ENCODE measurements at regions not wholly inside any gene's neighbourhood (a gene's known extent, or its start where the extent isn't known, plus 50 kb on each side); places are given as distances from the start of the nearest gene placed in this dataset.

GRCh38 chr4:181777518-181777917 lies 465.7 kb upstream of the TENM3 start:
- no peak for ATAC-seq
- no peak overlapping the region for H3K4me2 ChIP-seq (ENCODE audit: low read depth, low read length)
- in situ Hi-C loops (cut with HindIII; ENCODE audit: extremely low pct_ligation_motif_present, low pct_unique_long_range_greater_than_20kb): no loop called here
- intact Hi-C loops (cut with micrococcal nuclease; ENCODE audit: unreplicated experiment): no loop called here
- H3K36me3 ChIP-seq (replicated peaks in 1 of 2; ENCODE audit: control insufficient read depth in 1 of 2, insufficient read depth in 2 of 2, low read length in 2 of 2): no peaks in the 10 kb centered on the region
- no peaks in the 10 kb centered on the region for H3K79me2 ChIP-seq (ENCODE audit: insufficient read depth, low read length)
- BruUV-seq (replicated peaks): no TSS peak
- no peak for DNase-seq (ENCODE audit: low spot score)
- H2AFZ ChIP-seq (ENCODE audit: low read length): no peak overlapping the region
- H3K27ac ChIP-seq (ENCODE audit: extremely low read length, insufficient read depth, low read length): no peak overlapping the region
- POLR2A ChIA-PET: no interaction called here
- 0% methylated on average over 2 of the region's 2 CpGs for WGBS (ENCODE audit: low lambda C conversion rate)
- H3K4me1 ChIP-seq (ENCODE audit: insufficient read depth, low read length): no peaks in the 10 kb centered on the region
- peak; percentile 6 to 74; a peak in 2 of 4 replicates for TF ChIP-seq MAFK (conservative IDR thresholded peaks at IDR 0.05 in 1 of 2, IDR thresholded peaks at IDR 0.05 in 1 of 2; ENCODE audit: low read length in 2 of 2)
- peak; percentile 56; the same call in 1 of the 2 replicates for TF ChIP-seq MAFF (IDR thresholded peaks at IDR 0.05; ENCODE audit: low read depth, low read length)
- TF ChIP-seq ZNF280D (CRISPR knock-in tag; IDR thresholded peaks at IDR 0.05): no peak
- TF ChIP-seq, protein P1, sequence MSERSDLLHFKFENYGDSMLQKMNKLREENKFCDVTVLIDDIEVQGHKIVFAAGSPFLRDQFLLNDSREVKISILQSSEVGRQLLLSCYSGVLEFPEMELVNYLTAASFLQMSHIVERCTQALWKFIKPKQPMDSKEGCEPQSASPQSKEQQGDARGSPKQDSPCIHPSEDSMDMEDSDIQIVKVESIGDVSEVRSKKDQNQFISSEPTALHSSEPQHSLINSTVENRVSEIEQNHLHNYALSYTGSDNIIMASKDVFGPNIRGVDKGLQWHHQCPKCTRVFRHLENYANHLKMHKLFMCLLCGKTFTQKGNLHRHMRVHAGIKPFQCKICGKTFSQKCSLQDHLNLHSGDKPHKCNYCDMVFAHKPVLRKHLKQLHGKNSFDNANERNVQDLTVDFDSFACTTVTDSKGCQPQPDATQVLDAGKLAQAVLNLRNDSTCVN (CRISPR knock-in tag; IDR thresholded peaks at IDR 0.05; ENCODE audit: borderline replicate concordance): no peak
- TF ChIP-seq IKZF4 (CRISPR knock-in tag; IDR thresholded peaks at IDR 0.05; ENCODE audit: borderline replicate concordance, low read depth, not compliant biosample characterization): no peak
- no peak for TF ChIP-seq ZNF644 (CRISPR knock-in tag; IDR thresholded peaks at IDR 0.05; ENCODE audit: low read depth)
- no peak for TF ChIP-seq TMF1 (CRISPR knock-in tag; IDR thresholded peaks at IDR 0.05; ENCODE audit: low read depth)
- no peak overlapping the region for H3K9ac ChIP-seq (ENCODE audit: insufficient read depth, low read depth, low read length)
- CTCF ChIA-PET (ENCODE audit: low intra/inter-chr PET ratio, low total read pairs): no interaction called here
- H3K4me3 ChIP-seq (replicated peaks in 1 of 3; ENCODE audit: insufficient read depth in 1 of 3, low read depth in 2 of 3, low read length in 3 of 3): no peak overlapping the region
- no peaks in the 10 kb centered on the region for H3K9me3 ChIP-seq (ENCODE audit: low read length)
- H4K20me1 ChIP-seq (ENCODE audit: insufficient read depth, low read length): no peaks in the 10 kb centered on the region
- no peaks in the 10 kb centered on the region; a peak in 1 of 5 replicates for H3K27me3 ChIP-seq (ENCODE audit: control insufficient read depth in 1 of 2, insufficient read depth in 2 of 2, low read length in 2 of 2)
- no peak for FAIRE-seq

Data from HepG2 (cell line).